Chondrocyte (in vitro differentiated cells): ENCODE measurements at regions not wholly inside any gene's neighbourhood (a gene's known extent, or its start where the extent isn't known, plus 50 kb on each side); places are given as distances from the start of the nearest gene placed in this dataset.
"Not testable (repeated sequence)": the region's sequence is repeated elsewhere in the genome, so short reads cannot be mapped to it uniquely, and the experiment has no call there.

Experiments used
- DNase-seq: peaks from one replicate; pipeline ENCODE4 v3.0.0; 2021; ENCODE audit warnings: mixed read lengths, low spot score
- H3K27ac Mint-ChIP-seq: one replicate; pipeline ENCODE4 v1.8.0; 2021; ENCODE audit warnings: mild to moderate bottlenecking, moderate library complexity, mixed read lengths; ENCODE audit not compliant: unreplicated experiment
- H3K27me3 Mint-ChIP-seq: 2 replicates; pipeline ENCODE4 v1.8.0; 2021; ENCODE audit warnings: low read depth, mixed read lengths
- H3K36me3 Mint-ChIP-seq: 2 replicates; pipeline ENCODE4 v1.8.0; 2021; ENCODE audit warnings: low read depth, mixed read lengths
- H3K4me1 Mint-ChIP-seq: 2 replicates; pipeline ENCODE4 v1.8.0; 2021; ENCODE audit warnings: low read depth, mild to moderate bottlenecking, mixed read lengths
- H3K4me3 Mint-ChIP-seq: one replicate; pipeline ENCODE4 v1.8.0; 2021; ENCODE audit warnings: mild to moderate bottlenecking, moderate library complexity, mixed read lengths; ENCODE audit not compliant: unreplicated experiment
- H3K9me3 Mint-ChIP-seq: 2 replicates; pipeline ENCODE4 v1.8.0; 2021; ENCODE audit warnings: low read depth, mixed read lengths
- TF ChIP-seq, protein P1 (sequence below): fragments of 200-600 bp; sonication (generic); IDR thresholded peaks from 2 replicates; pipeline ENCODE4 v1.5.0; 2021; ENCODE audit warnings: antibody characterized with exemption, mild to moderate bottlenecking, moderate library complexity

DNA sequence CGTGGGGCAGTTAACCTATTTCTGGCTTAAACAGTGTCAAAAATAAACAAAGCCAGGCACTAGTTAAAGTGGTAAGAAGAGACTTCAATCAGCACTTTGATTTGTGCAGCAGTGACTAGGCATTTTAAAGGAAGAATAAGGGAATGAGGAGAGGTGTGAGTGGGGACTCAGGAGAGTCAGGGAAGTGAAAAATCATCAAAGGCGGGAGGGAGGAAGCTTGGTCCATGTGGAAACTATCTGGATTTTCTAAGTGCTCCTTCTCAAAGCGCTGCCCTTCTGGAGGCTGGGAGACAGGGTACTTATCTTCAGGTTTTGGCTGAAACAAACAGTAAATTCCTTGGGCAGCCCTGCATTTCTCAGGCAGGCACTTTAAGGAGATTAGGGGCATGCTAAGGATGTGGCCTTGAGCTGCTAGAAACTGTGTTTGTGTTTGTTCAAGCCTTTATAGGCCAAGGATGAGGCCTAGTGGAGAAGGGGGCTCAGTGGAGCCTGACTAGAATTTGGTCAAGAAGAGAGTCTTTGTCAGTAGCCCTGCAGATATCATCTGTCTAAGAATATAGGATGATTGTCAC, 486.5 kb downstream of the SIPA1L2 start:
- DNase-seq, result no peak
- Mint-ChIP-seq H3K36me3 (peaks cover 3% of the 10 kb centered on the region), H3K4me3 (no peak overlapping the region), H3K9me3 (no peaks in the 10 kb centered on the region), H3K4me1 (peaks cover 25% of the 10 kb centered on the region), H3K27me3 (no peaks in the 10 kb centered on the region), H3K27ac (peak overlapping the region; percentile 80)
- TF ChIP-seq, protein P1, sequence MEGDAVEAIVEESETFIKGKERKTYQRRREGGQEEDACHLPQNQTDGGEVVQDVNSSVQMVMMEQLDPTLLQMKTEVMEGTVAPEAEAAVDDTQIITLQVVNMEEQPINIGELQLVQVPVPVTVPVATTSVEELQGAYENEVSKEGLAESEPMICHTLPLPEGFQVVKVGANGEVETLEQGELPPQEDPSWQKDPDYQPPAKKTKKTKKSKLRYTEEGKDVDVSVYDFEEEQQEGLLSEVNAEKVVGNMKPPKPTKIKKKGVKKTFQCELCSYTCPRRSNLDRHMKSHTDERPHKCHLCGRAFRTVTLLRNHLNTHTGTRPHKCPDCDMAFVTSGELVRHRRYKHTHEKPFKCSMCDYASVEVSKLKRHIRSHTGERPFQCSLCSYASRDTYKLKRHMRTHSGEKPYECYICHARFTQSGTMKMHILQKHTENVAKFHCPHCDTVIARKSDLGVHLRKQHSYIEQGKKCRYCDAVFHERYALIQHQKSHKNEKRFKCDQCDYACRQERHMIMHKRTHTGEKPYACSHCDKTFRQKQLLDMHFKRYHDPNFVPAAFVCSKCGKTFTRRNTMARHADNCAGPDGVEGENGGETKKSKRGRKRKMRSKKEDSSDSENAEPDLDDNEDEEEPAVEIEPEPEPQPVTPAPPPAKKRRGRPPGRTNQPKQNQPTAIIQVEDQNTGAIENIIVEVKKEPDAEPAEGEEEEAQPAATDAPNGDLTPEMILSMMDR, result no peak

- TF ChIP-seq, protein P1, result no peak
- H3K27ac Mint-ChIP-seq, result peak overlapping the region; percentile 80
Measured at GRCh38 chr1:232142403-232143314, 487.3 kb downstream of the SIPA1L2 start.

GRCh38 chr1:232141167-232141448, 488.8 kb downstream of the SIPA1L2 start:
- not testable (repeated sequence) for H3K27ac Mint-ChIP-seq, H3K9me3 Mint-ChIP-seq, H3K27me3 Mint-ChIP-seq, H3K4me3 Mint-ChIP-seq, DNase-seq, H3K36me3 Mint-ChIP-seq
- peaks cover 25% of the 10 kb centered on the region for H3K4me1 Mint-ChIP-seq

More at GRCh38 chr1:232142403-232143314, 487.3 kb downstream of the SIPA1L2 start:
- Mint-ChIP-seq H3K27me3 (no peaks in the 10 kb centered on the region), H3K4me1 (peaks cover 25% of the 10 kb centered on the region), H3K36me3 (peaks cover 3% of the 10 kb centered on the region), H3K9me3 (no peaks in the 10 kb centered on the region), H3K4me3 (no peak overlapping the region)
- no peak for DNase-seq

GRCh38 chr1:232140419-232141166, 489.3 kb downstream of the SIPA1L2 start:
- TF ChIP-seq, protein P1, result no peak
- Mint-ChIP-seq H3K27ac (no peak overlapping the region), H3K9me3 (peaks cover 6% of the 10 kb centered on the region), H3K27me3 (no peaks in the 10 kb centered on the region), H3K4me3 (no peak overlapping the region), H3K4me1 (peaks cover 25% of the 10 kb centered on the region), H3K36me3 (peaks cover 2% of the 10 kb centered on the region)
- DNase-seq, result no peak

DNA sequence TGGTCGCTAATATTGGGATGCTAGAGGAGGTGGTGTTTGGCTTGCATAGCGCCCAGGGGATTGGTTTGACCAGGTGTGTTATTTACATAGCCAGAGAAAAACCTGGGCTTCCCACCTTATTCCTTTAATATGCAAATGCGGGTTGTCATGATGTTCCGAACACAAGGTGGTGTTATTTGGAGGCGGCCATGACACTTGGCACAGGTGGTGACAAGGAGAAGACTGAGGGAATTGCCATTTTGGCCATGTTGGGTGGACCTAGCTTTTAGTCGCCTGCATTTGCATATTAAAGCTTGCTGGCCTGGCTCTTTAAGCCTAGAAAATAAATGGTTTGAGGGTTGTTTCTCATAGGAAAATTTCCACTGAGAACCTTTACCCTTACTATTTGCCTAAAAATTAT, 490.5 kb downstream of the SIPA1L2 start:
- Mint-ChIP-seq H3K36me3 (peaks cover 2% of the 10 kb centered on the region), H3K4me3 (no peak overlapping the region), H3K27me3 (no peaks in the 10 kb centered on the region), H3K4me1 (peaks cover 25% of the 10 kb centered on the region), H3K9me3 (peaks cover 6% of the 10 kb centered on the region), H3K27ac (no peak overlapping the region)
- DNase-seq, result no peak
- TF ChIP-seq, protein P1, result no peak
